H9 (cell line): ENCODE measurements at regions not wholly inside any gene's neighbourhood (a gene's known extent, or its start where the extent isn't known, plus 50 kb on each side); places are given as distances from the start of the nearest gene placed in this dataset.

ENCODE experiments used
- DNase-seq: peaks from one replicate; pipeline ENCODE4 v3.0.0-alpha.2; 2017
- H2AFZ ChIP-seq: one replicate; pipeline ENCODE4 v1.6.1; 2013; ENCODE audit warnings: mild to moderate bottlenecking, low read length, control low read depth, moderate library complexity
- H2AK5ac ChIP-seq: 2 replicates; pipeline ENCODE4 v1.6.1; 2013; ENCODE audit warnings: low read length, control low read depth, mixed read lengths; ENCODE audit not compliant: insufficient read length
- H2BK120ac ChIP-seq: one replicate; pipeline ENCODE4 v1.6.1; 2013; ENCODE audit warnings: low read depth, mild to moderate bottlenecking, low read length, control low read depth, inconsistent platforms; ENCODE audit not compliant: poor library complexity, severe bottlenecking
- H2BK12ac ChIP-seq: 2 replicates; pipeline ENCODE4 v1.6.1; 2013; ENCODE audit warnings: low read length, control low read depth, mixed read lengths, low read depth; ENCODE audit not compliant: insufficient read length
- H2BK15ac ChIP-seq: 2 replicates; pipeline ENCODE4 v1.6.1; 2013; ENCODE audit warnings: low read depth, low read length, control low read depth
- H2BK20ac ChIP-seq: one replicate; pipeline ENCODE4 v1.6.1; 2013; ENCODE audit warnings: low read depth, mild to moderate bottlenecking, low read length, control low read depth, inconsistent platforms; ENCODE audit not compliant: poor library complexity, severe bottlenecking
- H2BK5ac ChIP-seq: 2 replicates; pipeline ENCODE4 v1.6.1; 2013; ENCODE audit warnings: low read length, control low read depth, mixed read lengths; ENCODE audit not compliant: insufficient read length
- H3K14ac ChIP-seq: 2 replicates; pipeline ENCODE4 v1.6.1; 2013; ENCODE audit warnings: low read length, control low read depth; ENCODE audit not compliant: insufficient read depth
- H3K18ac ChIP-seq: 2 replicates; pipeline ENCODE4 v1.6.1; 2013; ENCODE audit warnings: low read depth, mild to moderate bottlenecking, mixed read lengths, low read length, control low read depth; ENCODE audit not compliant: insufficient read length
- H3K23ac ChIP-seq: 2 replicates; pipeline ENCODE4 v1.6.1; 2013; ENCODE audit warnings: low read length, control low read depth, mixed read lengths, low read depth; ENCODE audit not compliant: insufficient read length
- H3K23me2 ChIP-seq: 2 replicates; pipeline ENCODE4 v1.6.1; 2013; ENCODE audit warnings: low read depth, mild to moderate bottlenecking, mixed read lengths, low read length, control low read depth; ENCODE audit not compliant: insufficient read length, poor library complexity, severe bottlenecking
- H3K27ac ChIP-seq: 2 replicates; pipeline ENCODE4 v1.5.1; 2013; ENCODE audit warnings: low read length, control low read depth, mixed read lengths, low read depth; ENCODE audit not compliant: insufficient read length
- H3K27me3 ChIP-seq: 2 replicates; pipeline ENCODE4 v1.6.1; 2013; ENCODE audit warnings: low read length, control low read depth, inconsistent platforms; ENCODE audit not compliant: insufficient read depth
- H3K4ac ChIP-seq: 2 replicates; pipeline ENCODE4 v1.6.1; 2013; ENCODE audit warnings: low read depth, mild to moderate bottlenecking, control low read depth, inconsistent platforms, low read length, moderate library complexity
- H3K4me1 ChIP-seq: 2 replicates; pipeline ENCODE4 v1.6.1; 2013; ENCODE audit warnings: low read length, control low read depth, inconsistent platforms; ENCODE audit not compliant: insufficient read depth
- H3K4me2 ChIP-seq: 2 replicates; pipeline ENCODE4 v1.6.1; 2013; ENCODE audit warnings: low read length, control low read depth, mixed read lengths; ENCODE audit not compliant: insufficient read length, insufficient read depth
- H3K56ac ChIP-seq: 2 replicates; pipeline ENCODE4 v1.6.1; 2013; ENCODE audit warnings: low read depth, mild to moderate bottlenecking, mixed read lengths, low read length, control low read depth; ENCODE audit not compliant: insufficient read length
- H3K79me1 ChIP-seq: 2 replicates; pipeline ENCODE4 v1.6.1; 2013; ENCODE audit warnings: low read depth, mild to moderate bottlenecking, moderate library complexity, low read length, control low read depth, inconsistent platforms; ENCODE audit not compliant: insufficient read depth, poor library complexity, severe bottlenecking
- H3K79me2 ChIP-seq: 2 replicates; pipeline ENCODE4 v1.6.1; 2013; ENCODE audit warnings: low read length, control low read depth, inconsistent platforms; ENCODE audit not compliant: insufficient read depth
- H3K9ac ChIP-seq: 2 replicates; pipeline ENCODE4 v1.6.1; 2013; ENCODE audit warnings: low read length, control low read depth, mixed read lengths; ENCODE audit not compliant: insufficient read length; ENCODE audit errors: extremely low read depth
- H3K9me3 ChIP-seq: one replicate; pipeline ENCODE4 v1.6.1; 2013; ENCODE audit warnings: low read depth, low read length, inconsistent platforms; ENCODE audit not compliant: control insufficient read depth
- H3T11ph ChIP-seq: one replicate; pipeline ENCODE4 v1.6.1; 2013; ENCODE audit warnings: mild to moderate bottlenecking, low read length, control low read depth, inconsistent platforms
- H4K20me1 ChIP-seq: one replicate; pipeline ENCODE4 v1.6.1; 2013; ENCODE audit not compliant: control insufficient read depth, insufficient read length, insufficient read depth
- H4K5ac ChIP-seq: 2 replicates; pipeline ENCODE4 v1.6.1; 2013; ENCODE audit warnings: low read depth, mild to moderate bottlenecking, mixed read lengths, low read length, control low read depth; ENCODE audit not compliant: insufficient read length
- H4K8ac ChIP-seq: replicated peaks from 2 replicates; pipeline ENCODE4 v1.6.1; 2013; ENCODE audit warnings: low read length, control low read depth, mixed read lengths, low read depth; ENCODE audit not compliant: insufficient read length
- H4K91ac ChIP-seq: 2 replicates; pipeline ENCODE4 v1.6.1; 2013; ENCODE audit warnings: low read depth, mild to moderate bottlenecking, moderate library complexity, mixed read lengths, low read length, control low read depth; ENCODE audit not compliant: insufficient read length
- H3K27ac Mint-ChIP-seq, 3 experiments: 2 replicates in 2 of 3; 3 replicates in 1 of 3; pipeline ENCODE4 v1.8.0; 2020 to 2021; ENCODE audit warnings: mixed read lengths in 3 of 3, mild to moderate bottlenecking in 1 of 3, moderate library complexity in 1 of 3
- H3K27me3 Mint-ChIP-seq: 2 replicates; pipeline ENCODE4 v1.8.0; 2021; ENCODE audit warnings: low read depth, mild to moderate bottlenecking, moderate library complexity, mixed read lengths
- H3K36me3 Mint-ChIP-seq, 3 experiments: 2 replicates in 2 of 3; 3 replicates in 1 of 3; pipeline ENCODE4 v1.8.0; 2020 to 2021; ENCODE audit warnings: low read depth in 3 of 3, mixed read lengths in 3 of 3; ENCODE audit not compliant: insufficient read depth in 1 of 3
- H3K4me1 Mint-ChIP-seq, 2 experiments: 2 replicates each; pipeline ENCODE4 v1.8.0; 2020; ENCODE audit warnings: mixed read lengths in 2 of 2
- H3K4me3 Mint-ChIP-seq, 2 experiments: 2 replicates in 1 of 2; 3 replicates in 1 of 2; pipeline ENCODE4 v1.8.0; 2020 to 2021; ENCODE audit warnings: mild to moderate bottlenecking in 2 of 2, mixed read lengths in 2 of 2, moderate library complexity in 1 of 2
- H3K9me3 Mint-ChIP-seq, 2 experiments: 2 replicates in 1 of 2; 3 replicates in 1 of 2; pipeline ENCODE4 v1.8.0; 2020; ENCODE audit warnings: mild to moderate bottlenecking in 2 of 2, mixed read lengths in 2 of 2, moderate library complexity in 1 of 2
- CTCF ChIP-seq: fragments of 200-600 bp; sonication (generic); conservative IDR thresholded peaks from 3 replicates; pipeline ENCODE4 v1.8.0; 2021; ENCODE audit warnings: antibody characterized with exemption, mild to moderate bottlenecking
- WGBS: extraction: QIAGEN DNeasy Blood & Tissue Kit; methylation state at CpG from one replicate; pipeline ENCODE4 v1.1.7; 2013; ENCODE audit warnings: missing lambda C conversion rate, low lambda C conversion rate, mixed read lengths; ENCODE audit not compliant: insufficient read length; ENCODE audit errors: extremely low coverage; 5-methylcytosine and 5-hydroxymethylcytosine counted together

- H2BK120ac ChIP-seq = no peak overlapping the region
- no peaks in the 10 kb centered on the region for H3K4me1 Mint-ChIP-seq
- peaks cover 2% of the 10 kb centered on the region; the same call in 1 of the 2 replicates for H3K27me3 Mint-ChIP-seq
- no peak overlapping the region for H2BK15ac ChIP-seq
- H3K36me3 Mint-ChIP-seq = peaks cover 4 to 18% (median 5%) of the 10 kb centered on the region in 3 experiments
- no peaks in the 10 kb centered on the region for H4K20me1 ChIP-seq
- H2BK20ac ChIP-seq = no peak overlapping the region
- H3K4me1 ChIP-seq = no peaks in the 10 kb centered on the region
- H2AFZ ChIP-seq = no peak overlapping the region
- no peak for DNase-seq
- H3K23ac ChIP-seq = no peak overlapping the region
- peaks cover under 1% of the 10 kb centered on the region for H3K9me3 ChIP-seq
- no peak overlapping the region for H3K4me3 Mint-ChIP-seq
- no peak overlapping the region for H2AK5ac ChIP-seq
- no peaks in the 10 kb centered on the region for H3K79me1 ChIP-seq
- H3K79me2 ChIP-seq = no peaks in the 10 kb centered on the region
- H3K27ac ChIP-seq = no peak overlapping the region
- no peak overlapping the region for H3K4me2 ChIP-seq
- H3K56ac ChIP-seq = no peak overlapping the region
- no peak overlapping the region for H3K4ac ChIP-seq
- H4K8ac ChIP-seq = no peak overlapping the region
- WGBS = no CpG with 5 or more reads among the region's 4 CpGs
- H3K14ac ChIP-seq = no peak overlapping the region
- H3K27ac Mint-ChIP-seq = no peak overlapping the region
- no peak overlapping the region for H4K5ac ChIP-seq
- H3T11ph ChIP-seq = no peak overlapping the region
- no peak overlapping the region for H2BK5ac ChIP-seq
- no peak for TF ChIP-seq CTCF
- no peak overlapping the region for H3K9ac ChIP-seq
- no peak overlapping the region for H2BK12ac ChIP-seq
- H3K9me3 Mint-ChIP-seq = peaks cover 22 to 23% of the 10 kb centered on the region in 2 experiments
- no peaks in the 10 kb centered on the region for H3K23me2 ChIP-seq
- H4K91ac ChIP-seq = no peak overlapping the region
- no peak overlapping the region for H3K18ac ChIP-seq
- H3K27me3 ChIP-seq = no peaks in the 10 kb centered on the region
These were observed 349.5 kb upstream of the ZNF32 start for GRCh38 chr10:43998021-43998809.
